H1 (cell line): ENCODE measurements at regions not wholly inside any gene's neighbourhood (a gene's known extent, or its start where the extent isn't known, plus 50 kb on each side); places are given as distances from the start of the nearest gene placed in this dataset.

Experiments used
- CTCF ChIA-PET: fragments of 300-600 bp; sonication (Branson Sonifier 250); formaldehyde crosslinking; loops from one replicate; lab custom pipeline; 2021; ENCODE audit not compliant: partially characterized antibody; lab: Charles Lee
- POLR2A ChIA-PET: fragments of 300-600 bp; sonication (Branson Sonifier 250); formaldehyde crosslinking; loops from one replicate; lab custom pipeline; 2021; ENCODE audit warnings: inconsistent platforms; ENCODE audit not compliant: partially characterized antibody; lab: Charles Lee
- DNase-seq, 2 experiments: peaks; one replicate each; pipeline versions ENCODE4 v3.0.0 to v3.0.0-alpha.2; 2010 to 2022; ENCODE audit warnings: low spot score in 2 of 2, low read depth in 1 of 2, mixed read lengths in 1 of 2
- FAIRE-seq: peaks from 2 replicates; lab custom pipeline; 2011; peaks lifted over from hg19 to GRCh38; lab: Jason Lieb, UNC
- H2AFZ ChIP-seq: 2 replicates; pipeline ENCODE4 v1.8.1; 2012; ENCODE audit warnings: low read length, inconsistent platforms
- H2AK5ac ChIP-seq: 2 replicates; pipeline ENCODE4 v1.6.1; 2013; ENCODE audit warnings: low read depth, low read length
- H2BK120ac ChIP-seq: replicated peaks from 2 replicates; pipeline ENCODE3; 2013; ENCODE audit warnings: low read depth, low read length, inconsistent platforms
- H2BK12ac ChIP-seq: 2 replicates; pipeline ENCODE4 v1.6.1; 2013; ENCODE audit warnings: low read depth, low read length
- H2BK15ac ChIP-seq: 2 replicates; pipeline ENCODE4 v1.6.1; 2013; ENCODE audit warnings: low read length
- H2BK20ac ChIP-seq: 2 replicates; pipeline ENCODE4 v1.6.1; 2013; ENCODE audit warnings: low read length
- H2BK5ac ChIP-seq: 2 replicates; pipeline ENCODE4 v1.6.1; 2013; ENCODE audit warnings: low read depth, low read length
- H3K14ac ChIP-seq: 2 replicates; pipeline ENCODE4 v1.6.1; 2013; ENCODE audit warnings: inconsistent platforms; ENCODE audit not compliant: insufficient read length
- H3K18ac ChIP-seq: 2 replicates; pipeline ENCODE4 v1.6.1; 2013; ENCODE audit warnings: low read length; ENCODE audit errors: extremely low read depth
- H3K23ac ChIP-seq: 2 replicates; pipeline ENCODE4 v1.6.1; 2013; ENCODE audit warnings: inconsistent platforms; ENCODE audit not compliant: insufficient read length
- H3K23me2 ChIP-seq: 2 replicates; pipeline ENCODE4 v1.6.1; 2013; ENCODE audit warnings: low read depth, low read length
- H3K27ac ChIP-seq: 2 replicates; pipeline ENCODE4 v1.6.1; 2011; ENCODE audit warnings: low read depth, low read length, inconsistent platforms
- H3K27me3 ChIP-seq, 4 experiments: replicated peaks in 1 of 4; 1 replicate in 1 of 4; 2 replicates in 3 of 4; pipeline versions ENCODE4 v1.6.1 to v1.8.1; 2011 to 2013; ENCODE audit warnings: low read length in 3 of 4, mild to moderate bottlenecking in 3 of 4, inconsistent platforms in 2 of 4, mixed read lengths in 2 of 4, moderate library complexity in 1 of 4; ENCODE audit not compliant: control insufficient read depth in 3 of 4, insufficient read depth in 3 of 4; ENCODE audit errors: extremely low read depth in 1 of 4
- H3K36me3 ChIP-seq, 4 experiments: 2 replicates each; pipeline versions ENCODE4 v1.6.1 to v1.8.1; 2011 to 2013; ENCODE audit warnings: mild to moderate bottlenecking in 4 of 4, low read length in 3 of 4, moderate library complexity in 2 of 4, control low read depth in 1 of 4, inconsistent platforms in 1 of 4; ENCODE audit not compliant: insufficient read depth in 4 of 4, control insufficient read depth in 2 of 4
- H3K4ac ChIP-seq: replicated peaks from 2 replicates; pipeline ENCODE3; 2013; ENCODE audit warnings: low read length, low read depth, mixed read lengths, inconsistent platforms; ENCODE audit not compliant: insufficient read length
- H3K4me1 ChIP-seq, 4 experiments: replicated peaks in 1 of 4; 1 replicate in 1 of 4; 2 replicates in 3 of 4; pipeline versions ENCODE4 v1.6.1 to v1.8.1; 2011 to 2013; ENCODE audit warnings: low read length in 3 of 4, inconsistent platforms in 2 of 4, mixed read lengths in 1 of 4; ENCODE audit not compliant: insufficient read depth in 4 of 4, control insufficient read depth in 3 of 4
- H3K4me2 ChIP-seq, 2 experiments: 2 replicates each; pipeline versions ENCODE4 v1.6.1 to v1.8.1; 2011 to 2013; ENCODE audit warnings: low read depth in 2 of 2, low read length in 2 of 2, control low read depth in 1 of 2, inconsistent platforms in 1 of 2, mild to moderate bottlenecking in 1 of 2; ENCODE audit not compliant: insufficient read depth in 1 of 2
- H3K4me3 ChIP-seq, 4 experiments: fragments of 200-600, 300-600 bp in 1 of 4; sonication (generic), shearing (Covaris generic), sonication (Bioruptor Twin) in 1 of 4; 2 replicates each; pipeline versions ENCODE4 v1.5.1 to v1.8.1; 2011 to 2016; ENCODE audit warnings: low read length in 4 of 4, low read depth in 3 of 4, control low read depth in 2 of 4, inconsistent platforms in 2 of 4, mild to moderate bottlenecking in 2 of 4, mixed read lengths in 1 of 4, moderate library complexity in 1 of 4; ENCODE audit not compliant: insufficient read depth in 2 of 4; ENCODE audit errors: extremely low read depth in 1 of 4
- H3K56ac ChIP-seq: replicated peaks from 2 replicates; pipeline ENCODE3; 2013; ENCODE audit warnings: low read depth, mild to moderate bottlenecking, mixed read lengths, low read length, inconsistent platforms; ENCODE audit not compliant: insufficient read length
- H3K79me1 ChIP-seq: 2 replicates; pipeline ENCODE4 v1.6.1; 2013; ENCODE audit warnings: low read depth, low read length, control low read depth
- H3K79me2 ChIP-seq, 2 experiments: 2 replicates each; pipeline versions ENCODE4 v1.6.1 to v1.8.1; 2012 to 2013; ENCODE audit warnings: low read length in 2 of 2, mild to moderate bottlenecking in 2 of 2, inconsistent platforms in 1 of 2; ENCODE audit not compliant: insufficient read depth in 2 of 2, control insufficient read depth in 1 of 2
- H3K9ac ChIP-seq, 4 experiments: replicated peaks in 1 of 4; 1 replicate in 1 of 4; 2 replicates in 3 of 4; pipeline versions ENCODE4 v1.6.1 to v1.8.1; 2011 to 2013; ENCODE audit warnings: low read depth in 3 of 4, low read length in 3 of 4, control low read depth in 2 of 4, mild to moderate bottlenecking in 2 of 4, moderate library complexity in 2 of 4, inconsistent platforms in 1 of 4; ENCODE audit errors: extremely low read depth in 1 of 4
- H3K9me3 ChIP-seq, 2 experiments: 2 replicates each; pipeline versions ENCODE4 v1.6.1 to v1.8.1; 2012 to 2013; ENCODE audit warnings: mild to moderate bottlenecking in 2 of 2, moderate library complexity in 2 of 2, control low read depth in 1 of 2, inconsistent platforms in 1 of 2, low read depth in 1 of 2, low read length in 1 of 2, mixed read lengths in 1 of 2; ENCODE audit not compliant: insufficient read depth in 2 of 2
- H4K20me1 ChIP-seq, 2 experiments: replicated peaks in 1 of 2; 2 replicates each; pipeline versions ENCODE3 to v1.8.1; 2011 to 2013; ENCODE audit warnings: inconsistent platforms in 2 of 2, low read length in 2 of 2, mild to moderate bottlenecking in 1 of 2; ENCODE audit not compliant: insufficient read depth in 2 of 2, control insufficient read depth in 1 of 2
- H4K5ac ChIP-seq: 2 replicates; pipeline ENCODE4 v1.6.1; 2013; ENCODE audit warnings: low read length, low read depth, mixed read lengths, inconsistent platforms; ENCODE audit not compliant: insufficient read length
- H4K8ac ChIP-seq: 2 replicates; pipeline ENCODE4 v1.8.0; 2013; ENCODE audit warnings: mild to moderate bottlenecking, moderate library complexity, low read length, inconsistent platforms; ENCODE audit not compliant: insufficient read depth; ENCODE audit errors: extremely low read depth
- H4K91ac ChIP-seq: replicated peaks from 2 replicates; pipeline ENCODE3; 2013; ENCODE audit warnings: low read length, mixed read lengths, inconsistent platforms; ENCODE audit not compliant: insufficient read length
- BCL11A ChIP-seq, 2 experiments: IDR thresholded peaks; one replicate each; pipeline ENCODE4 v1.6.1; 2011; ENCODE audit warnings: low read depth in 2 of 2, low read length in 2 of 2, mild to moderate bottlenecking in 2 of 2
- CEBPB ChIP-seq: IDR thresholded peaks from 2 replicates; pipeline ENCODE4 v1.6.1; 2012; ENCODE audit warnings: low read depth, low read length
- CHD2 ChIP-seq: IDR thresholded peaks from 2 replicates; pipeline ENCODE4 v1.6.1; 2012; ENCODE audit warnings: low read length, improper control_type of control experiment
- EGR1 ChIP-seq: IDR thresholded peaks from 2 replicates; pipeline ENCODE4 v1.6.1; 2011; ENCODE audit warnings: low read depth, low read length, borderline replicate concordance
- FOSL1 ChIP-seq: IDR thresholded peaks from 2 replicates; pipeline ENCODE4 v1.6.1; 2011; ENCODE audit warnings: mild to moderate bottlenecking, low read depth, low read length, moderate library complexity; ENCODE audit not compliant: insufficient read depth
- MAFK ChIP-seq: IDR thresholded peaks from 2 replicates; pipeline ENCODE4 v1.6.1; 2012; ENCODE audit warnings: low read depth, mild to moderate bottlenecking, improper control_type of control experiment, low read length
- MAX ChIP-seq: IDR thresholded peaks from 2 replicates; pipeline ENCODE4 v1.6.1; 2012; ENCODE audit warnings: inconsistent platforms
- POLR2AphosphoS5 ChIP-seq: IDR thresholded peaks from 2 replicates; pipeline ENCODE4 v1.6.1; 2011; ENCODE audit warnings: low read depth, low read length
- RAD21 ChIP-seq, 2 experiments: IDR thresholded peaks in 1 of 2; conservative IDR thresholded peaks in 1 of 2; 2 replicates each; pipeline ENCODE4 v1.6.1; 2011; ENCODE audit warnings: low read depth in 2 of 2, low read length in 2 of 2, improper control_type of control experiment in 1 of 2, inconsistent platforms in 1 of 2, mild to moderate bottlenecking in 1 of 2, moderate library complexity in 1 of 2
- RXRA ChIP-seq: IDR thresholded peaks from 2 replicates; pipeline ENCODE4 v1.6.1; 2011; ENCODE audit warnings: low read depth, mild to moderate bottlenecking, low read length, moderate library complexity; ENCODE audit not compliant: insufficient read depth
- SP2 ChIP-seq: IDR thresholded peaks from 2 replicates; pipeline ENCODE4 v1.6.1; 2012; ENCODE audit warnings: mild to moderate bottlenecking, low read length, inconsistent platforms
- ZNF274 ChIP-seq: IDR thresholded peaks from 2 replicates; pipeline ENCODE4 v1.7.0; 2012; ENCODE audit warnings: low read length, borderline replicate concordance; ENCODE audit errors: extremely low read depth
- WGBS, 2 experiments: shearing (Covaris generic) in 1 of 2; methylation state at CpG; one replicate each; pipeline versions ENCODE4 v1.1.6 to v1.1.7; 2013 to 2015; ENCODE audit warnings: low lambda C conversion rate in 2 of 2, mixed read lengths in 2 of 2, inconsistent platforms in 1 of 2, low coverage in 1 of 2, missing lambda C conversion rate in 1 of 2; ENCODE audit not compliant: insufficient replicate concordance in 2 of 2, insufficient coverage in 1 of 2, insufficient read length in 1 of 2; ENCODE audit errors: extremely low coverage in 1 of 2, missing lambda C conversion rate in 1 of 2; 5-methylcytosine and 5-hydroxymethylcytosine counted together
- TF ChIP-seq, protein P1 (sequence below): IDR thresholded peaks from 2 replicates; pipeline ENCODE4 v1.6.1; 2011; ENCODE audit warnings: low read depth, mild to moderate bottlenecking, low read length; ENCODE audit not compliant: insufficient read depth

DNA sequence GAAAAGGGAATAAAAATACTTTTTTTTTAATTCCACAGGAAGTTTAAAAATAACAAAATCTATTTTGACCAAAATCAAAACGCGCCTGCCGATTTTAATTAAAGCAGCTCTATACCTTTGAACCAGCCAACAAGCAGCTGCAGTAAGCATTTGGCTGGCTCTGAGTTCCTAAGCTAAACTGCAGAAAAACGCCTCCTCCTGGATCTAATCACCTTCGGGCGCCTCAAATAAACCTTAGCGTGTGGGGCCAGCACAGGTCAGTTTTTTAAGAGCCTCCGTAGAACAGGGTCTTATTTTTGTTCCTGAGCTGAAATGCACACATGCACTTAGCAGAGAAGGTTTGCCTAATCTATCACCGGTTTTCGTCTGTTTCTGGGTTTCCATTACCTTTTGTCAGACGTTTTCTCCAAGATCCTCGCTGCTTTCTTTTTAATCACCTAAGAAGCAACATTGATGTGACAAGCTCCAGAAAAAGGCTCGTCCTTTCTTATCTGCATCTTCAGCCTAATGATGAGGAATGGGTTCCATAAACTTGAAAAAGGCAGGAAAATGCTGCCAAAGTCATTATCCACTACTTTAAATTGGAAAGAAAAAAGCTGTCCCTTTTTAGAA is 64.7 kb upstream of the HNRNPA3 start:
- no peak overlapping the region for H2BK120ac ChIP-seq
- no peaks in the 10 kb centered on the region; a peak in 2 of 7 replicates for H3K4me1 ChIP-seq
- DNase-seq (no peak), FAIRE-seq (no peak)
- H2AK5ac ChIP-seq = no peak overlapping the region
- no peaks in the 10 kb centered on the region for H4K20me1 ChIP-seq
- peak overlapping the region; percentile 60 to 95 for H3K4me2 ChIP-seq
- 15% methylated on average over 13 of the region's 13 CpGs; no CpG with 5 or more reads in 1 of the 2 experiments for WGBS, 2 experiments
- no peak overlapping the region for H4K91ac ChIP-seq
- peak overlapping the region in 3 of 4 experiments; percentile 12 to 60 (median 60); a peak in 7 of 8 replicates for H3K4me3 ChIP-seq
- H3K9ac ChIP-seq = no peak overlapping the region
- no peak overlapping the region for H3K18ac ChIP-seq
- no peaks in the 10 kb centered on the region for H3K79me2 ChIP-seq
- POLR2A ChIA-PET = interaction anchor here (1.2 to 1.3 kb wide), 2 partner anchors 14 to 50 kb away, joined by 3 read pairs; no protein-coding TSS in a partner anchor
- no peak overlapping the region for H2BK15ac ChIP-seq
- H3K23me2 ChIP-seq = peaks cover 7% of the 10 kb centered on the region; the same call in 1 of the 2 replicates
- no peak overlapping the region for H2AFZ ChIP-seq
- no peak overlapping the region for H3K4ac ChIP-seq
- no peaks in the 10 kb centered on the region for H3K36me3 ChIP-seq
- H2BK12ac ChIP-seq = no peak overlapping the region
- no peak overlapping the region for H4K8ac ChIP-seq
- peaks cover 0 to 7% (median 1%) of the 10 kb centered on the region in 4 experiments; a peak in 3 of 7 replicates for H3K27me3 ChIP-seq
- H3K79me1 ChIP-seq = no peaks in the 10 kb centered on the region
- no peak overlapping the region for H4K5ac ChIP-seq
- H3K9me3 ChIP-seq = no peaks in the 10 kb centered on the region
- H3K14ac ChIP-seq = no peak overlapping the region
- no peak overlapping the region for H3K23ac ChIP-seq
- H2BK20ac ChIP-seq = no peak overlapping the region
- CTCF ChIA-PET = interaction anchor here (0.6 to 4.6 kb wide), 71 partner anchors 8 to 1073 kb away, joined by 3 to 25 read pairs (median 5); partner anchors contain the start of gene HOXD9
- H3K27ac ChIP-seq = no peak overlapping the region
- no peak overlapping the region for H2BK5ac ChIP-seq
- H3K56ac ChIP-seq = no peak overlapping the region
- no peak for TF ChIP-seq RAD21 (IDR thresholded peaks at IDR 0.05 in 1 of 2, conservative IDR thresholded peaks at IDR 0.05 in 1 of 2; ENCODE audit: low read depth in 2 of 2, low read length in 2 of 2)
- no peak for TF ChIP-seq MAX
- TF ChIP-seq MAFK = no peak
- TF ChIP-seq CEBPB = no peak
- TF ChIP-seq CHD2 = no peak
- TF ChIP-seq, protein P1, sequence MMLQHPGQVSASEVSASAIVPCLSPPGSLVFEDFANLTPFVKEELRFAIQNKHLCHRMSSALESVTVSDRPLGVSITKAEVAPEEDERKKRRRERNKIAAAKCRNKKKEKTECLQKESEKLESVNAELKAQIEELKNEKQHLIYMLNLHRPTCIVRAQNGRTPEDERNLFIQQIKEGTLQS = no peak
- no peak for TF ChIP-seq RXRA
- no peak for TF ChIP-seq EGR1
- TF ChIP-seq FOSL1 = no peak
- no peak for TF ChIP-seq BCL11A (IDR thresholded peaks at IDR 0.05; ENCODE audit: low read depth in 2 of 2, low read length in 2 of 2)
- TF ChIP-seq ZNF274 = no peak
- TF ChIP-seq POLR2AphosphoS5 = no peak
- no peak for TF ChIP-seq SP2
